ENCODE measurements at regions not wholly inside any gene's neighbourhood (a gene's known extent, or its start where the extent isn't known, plus 50 kb on each side); places are given as distances from the start of the nearest gene placed in this dataset.

GRCh38 chr5:32990593-32991420 lies 279.7 kb downstream of the NPR3 start:
- no peak for DNase-seq (ENCODE audit: low spot score)

- no peak for DNase-seq (ENCODE audit: low spot score)
These were observed 280.3 kb downstream of the NPR3 start for GRCh38 chr5:32991421-32991815.

- no peak for DNase-seq (ENCODE audit: low spot score)
These were observed 285.2 kb downstream of the NPR3 start for GRCh38 chr5:32996336-32996735.

GRCh38 chr5:33008751-33009418 lies 297.8 kb downstream of the NPR3 start:
- no peak for DNase-seq (ENCODE audit: low spot score)

DNA sequence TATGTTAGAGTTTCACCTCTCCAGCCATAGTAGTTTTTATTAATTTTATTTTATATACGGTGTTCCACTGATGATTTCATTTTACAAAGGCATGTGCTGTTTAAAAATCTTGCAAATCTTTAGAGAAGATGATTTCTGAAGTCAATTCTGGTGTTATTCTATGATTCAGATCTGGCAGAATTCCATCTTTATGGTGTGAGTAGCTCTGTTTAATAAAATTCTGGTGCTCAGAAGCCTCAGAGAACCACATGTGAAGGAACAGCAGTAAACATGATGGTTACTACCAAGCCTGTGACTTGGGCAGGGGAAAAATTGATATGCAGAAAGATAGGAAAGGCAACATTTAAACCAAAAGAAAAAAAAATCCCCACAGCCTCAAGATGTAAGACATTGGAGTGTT lies 299.7 kb downstream of the NPR3 start:
- DNase-seq (ENCODE audit: low spot score) = no peak

- no peak for DNase-seq (ENCODE audit: low spot score)
These were observed 300.7 kb downstream of the NPR3 start for GRCh38 chr5:33011801-33012200.

DNA sequence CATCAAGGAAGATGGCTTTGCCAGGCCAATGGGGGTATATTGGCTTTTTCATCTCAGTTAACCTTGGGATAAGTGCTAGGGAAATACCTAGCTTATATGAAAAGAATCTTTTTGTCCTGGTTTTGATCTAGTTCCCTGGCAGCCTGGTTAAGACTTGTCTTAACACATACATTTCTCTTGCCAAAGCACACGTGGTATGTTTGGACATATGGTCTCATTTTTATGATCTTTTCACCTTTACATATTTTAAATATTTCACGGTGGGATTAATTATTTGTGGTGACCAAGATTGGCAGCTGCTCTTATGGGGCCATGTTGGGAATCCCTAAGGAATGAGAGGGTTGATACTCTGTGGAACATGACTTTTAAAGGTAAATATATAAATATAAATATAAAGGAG lies 312.5 kb downstream of the NPR3 start:
- DNase-seq (ENCODE audit: low spot score) = no peak

DNA sequence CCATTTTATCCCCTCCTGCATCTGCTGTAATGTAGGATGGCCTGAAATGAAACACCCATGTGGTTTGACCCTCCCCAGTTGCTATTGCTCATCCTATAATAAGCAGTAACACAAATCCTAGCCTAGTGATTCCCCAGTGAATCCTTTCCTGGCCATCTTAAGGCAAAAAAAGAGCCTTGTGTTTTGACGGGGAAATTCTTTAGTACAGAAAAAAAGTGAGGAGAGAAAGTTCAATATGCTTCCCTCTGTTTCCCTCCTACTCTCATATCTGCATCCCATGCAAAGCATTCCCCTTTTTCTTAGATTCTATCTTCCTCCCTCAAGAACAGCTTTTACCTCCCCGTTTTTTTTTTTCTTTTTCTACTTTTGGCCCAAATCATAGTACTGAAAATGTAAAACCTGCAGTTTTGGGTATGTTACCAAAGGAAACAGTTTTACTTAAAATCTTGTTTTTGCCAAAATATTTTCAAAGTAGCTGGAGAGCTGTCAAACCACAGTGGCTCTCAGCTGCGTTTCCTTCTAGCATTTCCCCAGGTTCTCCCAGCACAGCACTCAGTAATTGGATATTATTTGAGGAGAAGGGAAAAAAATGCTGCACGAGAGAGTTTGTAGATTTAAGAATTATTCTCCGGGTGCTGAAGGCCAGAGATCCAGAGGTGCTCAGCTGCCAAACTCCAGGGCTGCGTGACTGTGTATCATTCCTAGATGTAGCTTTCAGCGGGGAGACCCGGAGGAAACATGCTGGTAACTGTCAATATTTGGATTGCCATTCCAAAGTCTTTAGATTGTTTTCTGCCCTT lies 321.4 kb downstream of the NPR3 start:
- no peak for DNase-seq (ENCODE audit: low spot score)

DNA sequence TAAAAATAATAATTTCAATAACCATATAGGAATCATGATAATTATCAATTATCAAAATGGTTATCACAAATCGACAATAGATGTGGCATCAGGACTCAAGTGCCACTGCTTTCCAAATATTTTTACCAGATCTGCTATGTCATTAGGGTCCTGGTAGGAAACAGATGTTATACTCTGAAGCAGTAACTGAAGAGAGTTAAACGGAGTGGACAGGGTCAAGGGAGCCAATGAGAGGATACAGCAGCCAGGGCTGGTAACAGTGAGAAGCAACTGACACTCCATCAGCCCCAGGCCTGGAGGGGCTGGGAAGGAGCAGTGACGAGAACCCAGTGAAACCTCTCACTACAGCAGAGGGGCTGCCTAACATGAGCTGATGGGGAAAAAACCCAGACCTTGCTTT lies 322.4 kb downstream of the NPR3 start:
- no peak for DNase-seq (ENCODE audit: low spot score)

DNA sequence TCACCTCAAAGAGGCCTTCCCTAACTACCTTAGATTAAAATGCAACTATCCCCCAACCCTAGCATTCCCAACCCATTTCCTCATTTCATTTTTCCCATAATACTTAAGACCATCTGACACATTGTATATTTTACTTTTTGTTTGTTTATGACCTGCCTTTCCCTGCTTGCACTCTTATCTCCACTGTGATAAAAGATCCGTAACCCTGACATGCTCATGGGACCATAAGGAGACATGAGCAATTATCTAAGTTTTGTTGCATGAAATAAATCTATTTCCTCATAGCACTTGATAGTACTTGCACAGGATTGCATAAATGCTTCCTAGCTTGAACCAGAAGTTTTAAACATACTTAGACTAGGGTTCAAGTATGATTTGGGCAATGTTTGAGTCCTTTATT lies 323.7 kb downstream of the NPR3 start:
- DNase-seq (ENCODE audit: low spot score) = no peak

- no peak for DNase-seq (ENCODE audit: low spot score)
These were observed 324.9 kb downstream of the NPR3 start for GRCh38 chr5:33035851-33036527.

- no peak for DNase-seq (ENCODE audit: low spot score)
These were observed 326.0 kb downstream of the NPR3 start for GRCh38 chr5:33037076-33037475.

- DNase-seq (ENCODE audit: low spot score) = no peak
These were observed 330.5 kb downstream of the NPR3 start for GRCh38 chr5:33041586-33041985.

DNA sequence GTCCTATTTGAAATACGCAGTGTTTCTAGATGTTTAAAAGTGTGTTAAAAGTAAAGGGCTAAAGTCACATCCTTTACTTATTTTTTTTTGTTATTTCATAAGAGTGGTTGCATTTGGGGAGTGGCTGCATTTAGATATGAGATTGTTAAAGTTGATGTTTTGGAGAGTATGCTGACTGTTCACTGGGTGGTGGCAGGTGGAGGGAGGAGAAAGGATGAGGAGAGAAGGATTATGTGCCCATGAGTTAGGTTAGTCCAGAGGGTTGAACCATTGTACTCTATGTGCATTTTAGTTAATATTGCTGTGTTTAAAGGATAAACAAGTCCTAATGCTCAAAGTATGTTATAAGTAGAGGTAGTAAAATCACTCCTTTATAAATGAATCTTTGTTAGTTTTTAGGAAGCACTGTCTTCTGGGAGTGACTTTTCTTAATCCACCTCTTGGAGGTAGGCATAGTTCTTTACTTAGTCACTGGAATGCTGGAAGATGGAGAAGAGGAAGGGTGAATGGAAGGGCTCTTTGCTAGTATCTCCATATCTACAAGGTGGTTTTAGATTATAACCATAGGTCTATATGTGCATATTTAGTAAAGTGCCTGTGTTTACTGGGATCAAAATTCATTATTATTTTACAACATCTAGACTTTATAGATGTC lies 332.3 kb downstream of the NPR3 start:
- DNase-seq (ENCODE audit: low spot score) = no peak

DNA sequence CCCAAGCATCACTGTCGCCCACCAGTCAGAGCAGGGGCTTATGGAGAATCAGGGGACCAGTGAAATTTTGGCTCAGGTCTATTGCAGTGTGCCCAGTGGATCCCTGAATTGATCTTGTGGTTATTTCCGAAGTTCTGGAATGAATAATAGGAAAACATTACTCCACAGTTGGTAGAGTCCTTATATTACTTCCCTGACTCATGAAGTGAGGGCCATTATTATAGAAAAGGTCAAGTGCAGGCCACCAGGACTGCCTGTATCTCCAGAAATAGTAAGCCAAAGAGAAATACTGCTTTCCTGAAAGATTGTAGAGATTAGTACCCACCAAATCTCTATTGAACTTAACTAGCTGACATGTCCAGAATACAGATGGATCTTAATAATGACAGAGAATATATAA lies 335.0 kb downstream of the NPR3 start:
- no peak for DNase-seq (ENCODE audit: low spot score)

DNA sequence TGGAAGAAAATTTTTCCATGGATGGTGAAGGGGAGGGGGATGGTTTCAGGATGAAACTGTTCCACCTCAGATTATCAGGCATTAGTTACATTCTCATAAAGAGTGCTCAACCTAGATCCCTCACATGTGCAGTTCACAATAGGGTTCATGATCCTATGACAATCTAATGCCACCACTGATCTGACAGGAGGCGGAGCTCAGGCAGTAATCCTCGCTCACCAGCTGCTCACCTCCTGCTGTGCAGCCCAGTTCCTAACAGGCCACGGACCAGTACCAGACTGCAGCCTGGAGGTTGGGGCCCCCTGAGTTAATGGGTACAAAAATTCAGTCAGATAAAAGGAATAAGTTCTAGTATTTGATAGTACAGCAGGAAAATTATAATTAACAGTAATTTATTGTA lies 337.2 kb downstream of the NPR3 start:
- DNase-seq (ENCODE audit: low spot score) = no peak

- no peak for DNase-seq (ENCODE audit: low spot score)
These were observed 338.2 kb downstream of the NPR3 start for GRCh38 chr5:33049298-33049697.

- DNase-seq (ENCODE audit: low spot score) = no peak
These were observed 338.7 kb downstream of the NPR3 start for GRCh38 chr5:33049842-33050241.

- no peak for DNase-seq (ENCODE audit: low spot score)
These were observed 348.0 kb downstream of the NPR3 start for GRCh38 chr5:33059081-33059480.

- DNase-seq (ENCODE audit: low spot score) = no peak
These were observed 354.0 kb downstream of the NPR3 start for GRCh38 chr5:33065131-33065530.

DNA sequence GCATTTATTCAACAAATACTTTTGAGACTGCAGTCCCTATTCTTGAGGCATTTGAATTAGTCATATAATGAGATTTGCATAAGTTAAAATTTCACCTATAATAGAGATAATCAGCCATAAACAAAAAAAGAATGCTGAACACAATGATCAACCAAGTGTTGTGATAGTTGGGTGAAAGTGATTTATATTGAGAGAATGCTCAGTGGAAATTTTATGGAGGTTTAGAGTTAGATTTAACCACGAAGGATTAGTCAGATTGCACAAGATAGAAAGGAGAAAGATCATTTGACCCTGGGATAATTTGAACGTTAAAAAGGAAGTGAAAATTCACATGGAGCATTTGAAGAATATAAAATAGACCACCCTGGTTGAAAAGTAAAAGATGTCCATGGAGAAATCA lies 356.2 kb downstream of the NPR3 start:
- no peak for DNase-seq (ENCODE audit: low spot score)

DNA sequence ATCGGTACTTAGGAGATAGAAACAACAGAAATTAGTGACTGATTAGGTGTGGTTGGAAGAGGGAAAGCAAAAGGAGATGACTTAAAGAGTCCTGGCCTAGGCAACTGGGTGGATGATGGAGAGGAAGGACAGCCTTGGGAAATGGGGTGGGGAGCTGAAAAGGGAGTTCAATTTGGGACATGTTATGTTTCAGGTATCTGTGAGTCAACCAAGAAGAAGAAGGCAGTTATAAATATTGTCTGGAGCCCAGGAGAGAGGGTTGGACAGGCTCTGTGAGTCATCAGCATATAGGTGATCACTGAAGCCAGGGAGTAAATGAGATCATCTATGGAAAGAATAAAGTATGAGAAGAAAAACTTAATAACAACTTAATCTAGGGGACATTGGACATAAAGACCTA lies 357.7 kb downstream of the NPR3 start:
- no peak for DNase-seq (ENCODE audit: low spot score)
